Stimulated activated CD4-positive, alpha-beta T cell treated with anti-CD3 and anti-CD28 coated beads, Interleukin-2, amount 100 ng/mL, for 24 hours (primary cell): ENCODE measurements at regions not wholly inside any gene's neighbourhood (a gene's known extent, or its start where the extent isn't known, plus 50 kb on each side); places are given as distances from the start of the nearest gene placed in this dataset.
"Not testable (repeated sequence)": the region's sequence is repeated elsewhere in the genome, so short reads cannot be mapped to it uniquely, and the experiment has no call there.

Experiments used
- DNase-seq, 2 donors: peaks; one replicate each; pipeline ENCODE4 v3.0.0-alpha.2; 2020

DNA sequence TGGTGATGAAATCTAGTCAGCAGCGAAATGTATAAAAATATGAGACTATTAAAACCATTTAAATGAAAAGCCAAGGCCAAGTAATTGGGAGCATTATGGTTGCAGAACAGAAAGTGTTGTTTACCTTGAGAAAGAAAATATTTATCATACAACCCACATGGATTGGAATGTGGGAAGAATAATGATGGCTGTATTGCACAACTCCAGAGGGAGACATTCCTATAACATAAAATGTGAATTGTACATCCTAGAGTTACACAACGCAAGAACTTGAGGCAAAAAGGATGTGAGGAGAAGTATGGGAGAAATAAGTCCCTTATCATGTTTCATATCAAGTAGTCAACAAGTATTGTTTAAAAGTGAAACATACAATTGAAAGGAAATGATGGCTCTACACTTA, 1014.0 kb upstream of the SEMA6A start:
- DNase-seq: no peak

DNA sequence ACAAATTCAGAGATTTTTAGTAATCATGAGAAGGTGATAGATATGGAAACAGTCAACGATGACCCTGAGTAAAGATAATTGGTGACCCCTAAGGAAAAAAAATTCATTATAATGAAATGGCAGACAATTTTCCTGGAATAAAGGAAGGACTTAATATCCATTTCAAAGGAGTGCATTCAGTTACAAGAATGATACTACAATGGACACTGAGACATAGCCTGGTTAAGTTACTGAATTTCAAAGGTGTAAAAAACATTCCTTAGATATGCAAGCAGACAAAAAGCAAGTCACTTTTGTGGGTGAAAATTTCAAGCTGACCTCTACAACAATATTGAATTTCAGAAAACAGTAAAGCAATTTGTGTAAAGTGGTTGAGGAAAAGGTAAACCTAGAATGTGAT, 1012.5 kb upstream of the SEMA6A start:
- DNase-seq: no peak

DNA sequence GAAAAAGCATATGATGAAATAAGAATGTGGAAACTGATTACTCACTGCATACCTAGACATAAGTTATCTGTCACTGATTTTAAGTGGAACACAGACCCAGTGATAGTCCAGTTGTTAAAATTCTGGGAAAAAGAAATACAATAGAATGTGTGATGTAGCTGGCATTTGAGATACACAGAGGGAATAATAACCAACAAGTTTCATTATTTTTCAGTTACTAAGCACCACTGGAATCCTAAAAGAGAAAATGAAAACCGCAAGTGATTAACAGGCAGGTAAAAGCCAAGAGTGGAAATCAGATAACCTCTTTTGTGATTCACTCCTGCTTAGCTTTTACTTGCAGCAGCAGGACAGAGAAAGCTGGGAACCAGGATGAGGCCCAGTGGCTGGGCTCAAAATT, 994.0 kb upstream of the SEMA6A start:
- no peak for DNase-seq

DNA sequence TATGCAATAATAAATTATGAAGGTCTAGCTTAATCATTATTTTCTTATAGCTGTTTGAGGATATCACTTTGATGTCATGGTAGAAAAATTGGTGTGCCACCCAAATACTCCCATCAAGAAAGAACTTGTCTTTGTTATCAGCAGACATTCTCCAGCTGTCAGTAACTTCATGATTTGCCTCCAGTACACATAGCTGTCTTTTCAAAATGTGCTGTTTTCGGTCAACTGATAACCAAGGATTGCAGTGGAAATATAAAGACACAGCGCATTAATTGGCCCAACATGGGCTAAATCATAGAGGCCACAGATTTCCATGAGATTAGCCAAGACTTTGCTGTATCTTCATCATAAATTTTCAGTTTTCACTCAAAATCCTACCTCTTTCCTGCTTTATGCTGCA, 993.5 kb upstream of the SEMA6A start:
- DNase-seq: no peak

DNA sequence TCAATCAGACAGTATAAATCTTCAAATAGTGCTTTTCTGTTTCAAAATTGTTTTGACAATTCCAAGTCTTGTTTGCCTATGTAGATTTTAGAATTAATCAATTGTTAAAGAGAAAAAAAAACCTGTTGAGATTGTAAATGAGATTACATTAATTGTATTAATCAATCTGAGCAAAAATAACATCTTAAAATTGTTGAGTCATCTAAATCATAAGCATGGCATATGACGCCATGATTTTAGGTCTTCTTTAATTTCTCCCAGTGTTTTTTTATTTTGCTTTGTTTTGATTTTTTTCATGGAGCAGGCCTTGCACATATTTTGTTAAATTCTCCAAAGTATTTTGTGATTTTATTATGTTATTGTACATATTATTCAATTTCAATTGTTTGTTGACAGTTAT, 988.0 kb upstream of the SEMA6A start:
- no peak for DNase-seq

DNA sequence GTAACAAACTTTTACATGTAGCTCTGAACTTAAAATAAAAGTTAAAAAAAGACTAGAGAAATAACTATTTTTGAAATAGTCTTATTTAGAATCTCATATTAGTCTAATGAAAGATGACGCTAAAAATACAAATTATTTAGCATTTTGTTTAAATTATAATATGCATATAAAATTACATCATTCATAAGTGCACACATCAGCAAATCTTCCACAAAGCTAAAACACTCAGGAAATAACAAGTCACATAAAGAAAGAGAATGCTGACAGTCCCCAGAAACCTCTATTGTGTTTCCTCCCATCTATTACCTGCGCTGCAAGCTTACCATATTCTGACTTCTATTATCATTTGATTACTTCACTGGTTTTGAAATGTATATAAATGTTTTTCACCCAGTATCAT, 986.9 kb upstream of the SEMA6A start:
- no peak for DNase-seq

DNA sequence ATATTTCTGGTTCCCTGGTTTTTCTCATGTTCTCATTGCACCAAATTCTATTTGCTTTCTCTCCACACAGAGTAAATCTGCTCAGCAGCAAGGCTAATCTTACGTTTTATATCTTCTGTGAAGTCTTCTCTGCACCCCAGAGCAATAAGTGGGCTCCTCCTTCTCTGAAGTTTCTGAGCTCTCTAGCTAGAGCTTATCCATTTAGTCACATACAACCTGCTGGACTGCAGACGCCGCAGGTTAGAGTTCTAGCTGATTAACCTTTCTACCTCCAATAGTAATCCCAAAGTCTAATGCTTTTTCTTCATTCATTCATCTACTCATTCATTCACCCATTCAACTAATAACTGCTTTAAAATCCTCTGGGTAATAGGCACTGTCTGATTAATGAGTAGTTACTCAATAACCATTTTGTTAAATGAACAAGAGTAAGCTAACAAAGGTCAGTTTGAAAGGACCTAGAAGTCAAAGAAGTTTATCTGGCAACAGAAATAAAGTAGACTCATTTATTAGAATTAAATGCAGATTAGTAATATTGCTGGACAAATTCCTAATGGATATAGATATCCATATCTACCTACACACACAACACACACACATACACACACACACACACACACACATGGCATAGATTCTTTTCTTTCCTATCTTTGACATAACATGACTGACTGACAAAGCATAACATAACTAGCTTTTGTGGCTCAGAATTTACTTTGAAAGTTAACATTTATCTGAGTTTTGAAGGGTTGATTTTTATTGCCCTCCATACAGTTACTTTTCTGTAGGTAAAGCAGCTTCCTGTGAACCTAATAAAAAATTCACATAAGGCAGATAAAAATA, 984.6 kb upstream of the SEMA6A start:
- no peak for DNase-seq

DNA sequence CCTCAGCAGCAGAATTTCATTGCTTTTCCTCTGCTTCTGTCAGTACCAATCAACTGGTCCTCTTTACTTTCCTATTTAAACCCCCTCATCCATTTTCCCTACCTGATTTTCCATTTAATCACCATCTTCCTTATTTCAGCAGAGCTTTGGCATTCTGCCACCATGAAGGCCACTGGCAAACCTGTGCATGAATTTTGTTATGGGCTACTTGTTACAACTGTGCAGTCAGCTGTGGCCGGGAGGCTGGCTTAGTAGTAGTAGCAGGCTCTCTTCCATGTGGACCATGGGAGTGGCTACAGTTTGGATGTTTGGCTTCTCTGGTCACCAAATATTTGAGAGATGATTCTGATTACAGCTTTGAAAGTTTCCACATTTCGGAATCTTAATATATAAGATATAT, 976.6 kb upstream of the SEMA6A start:
- DNase-seq: no peak

DNA sequence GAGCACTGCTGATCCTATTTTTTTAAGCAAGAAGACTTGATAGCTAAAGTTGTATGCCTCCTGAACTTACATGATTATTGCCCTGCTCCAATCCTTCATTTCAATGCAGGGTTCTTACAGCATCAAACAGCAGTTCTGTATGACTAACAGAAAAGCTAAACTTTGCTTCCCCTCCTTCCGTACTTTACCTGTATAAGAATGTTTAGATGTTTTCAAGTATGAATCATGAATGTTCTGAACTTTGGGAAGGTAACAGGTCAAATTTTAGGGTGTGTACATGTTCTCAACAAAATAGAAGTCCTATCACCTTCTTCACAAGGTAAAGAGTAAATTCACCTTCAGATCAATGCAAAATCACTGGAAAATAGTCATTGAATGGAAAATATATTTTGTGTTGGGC, 972.6 kb upstream of the SEMA6A start:
- no peak for DNase-seq

DNA sequence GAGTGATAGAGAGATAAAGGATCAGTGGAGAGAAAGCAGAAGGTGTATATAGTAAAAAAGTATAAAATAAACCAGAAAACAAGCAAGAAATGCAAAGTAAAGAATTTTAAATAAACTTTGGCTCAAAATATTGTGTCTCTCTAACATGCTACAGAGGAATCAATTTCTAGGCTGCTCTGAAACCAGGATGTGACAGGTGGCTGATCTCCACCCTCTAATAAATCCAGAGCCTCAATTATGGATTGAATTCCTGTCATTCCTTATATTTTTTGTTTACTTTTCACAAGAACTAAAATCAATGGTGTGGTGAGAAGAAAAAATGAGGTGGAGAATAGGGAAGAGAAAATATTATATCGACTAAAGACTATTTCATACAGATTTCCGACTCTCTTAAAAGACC, 965.1 kb upstream of the SEMA6A start:
- DNase-seq: no peak

DNA sequence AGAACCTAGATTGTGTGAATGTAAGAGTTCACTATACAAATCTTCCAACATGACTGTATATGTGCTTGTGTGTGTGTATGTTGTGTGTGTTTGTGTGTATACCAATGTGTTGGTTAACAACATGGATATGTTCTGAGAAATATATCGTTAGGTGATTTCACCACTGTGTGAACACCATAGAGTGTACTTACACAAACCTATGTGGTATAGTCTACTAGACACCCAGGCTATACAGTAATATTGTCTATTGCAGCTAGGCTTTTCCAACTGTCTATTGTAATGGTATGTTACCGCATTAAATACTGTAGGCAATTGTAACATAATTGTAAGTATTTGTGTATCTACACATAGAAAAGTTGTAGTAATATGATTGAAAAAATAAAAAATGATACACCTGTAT, 959.2 kb upstream of the SEMA6A start:
- DNase-seq: no peak

DNA sequence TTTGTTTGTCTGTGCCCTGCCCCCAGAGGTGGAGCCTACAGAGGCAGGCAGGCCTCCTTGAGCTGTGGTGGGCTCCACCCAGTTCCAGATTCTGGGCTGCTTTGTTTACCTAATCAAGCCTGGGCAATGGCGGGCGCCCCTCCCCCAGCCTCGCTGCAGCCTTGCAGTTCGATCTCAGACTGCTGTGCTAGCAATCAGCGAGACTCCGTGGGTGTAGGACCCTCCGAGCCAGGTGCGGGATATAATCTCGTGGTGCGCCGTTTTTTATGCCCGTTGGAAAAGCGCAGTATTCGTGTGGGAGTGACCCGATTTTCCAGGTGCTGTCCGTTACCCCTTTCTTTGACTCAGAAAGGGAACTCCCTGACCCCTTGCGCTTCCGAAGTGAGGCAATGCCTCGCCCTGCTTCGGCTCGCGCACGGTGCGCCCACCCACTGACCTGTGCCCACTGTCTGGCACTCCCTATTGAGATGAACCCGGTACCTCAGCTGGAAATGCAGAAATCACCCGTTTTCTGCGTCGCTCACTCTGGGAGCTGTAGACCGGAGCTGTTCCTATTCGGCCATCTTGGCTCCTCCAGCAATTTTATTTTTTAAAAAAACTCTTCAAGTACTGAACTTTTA, 958.5 kb upstream of the SEMA6A start:
- DNase-seq: not testable (repeated sequence)

DNA sequence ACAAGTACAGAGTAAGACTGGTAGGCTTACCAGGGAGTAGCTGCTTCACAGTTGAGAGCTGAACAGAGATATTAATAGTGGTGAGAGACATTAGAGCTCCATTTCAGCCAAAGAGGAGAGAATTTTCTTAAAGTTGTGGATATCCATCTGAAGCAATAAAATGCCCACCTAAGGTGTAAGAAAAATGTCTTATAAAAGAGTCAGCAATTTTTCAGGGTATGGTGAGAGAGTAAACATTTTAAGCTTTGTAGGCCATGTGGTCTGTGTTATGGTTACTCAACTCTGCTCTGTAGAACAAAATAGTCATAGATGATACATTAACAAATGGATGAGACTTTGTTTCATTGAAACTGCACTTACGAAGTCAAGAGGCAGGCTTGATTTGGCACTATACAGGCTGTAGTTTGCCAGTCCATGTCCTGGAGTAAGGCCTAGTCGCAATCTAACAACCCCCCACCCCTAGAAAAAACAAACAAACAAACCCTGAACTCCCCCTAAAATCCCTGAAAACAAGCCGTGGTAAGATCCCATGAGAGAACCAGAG, 945.4 kb upstream of the SEMA6A start:
- DNase-seq: no peak

DNA sequence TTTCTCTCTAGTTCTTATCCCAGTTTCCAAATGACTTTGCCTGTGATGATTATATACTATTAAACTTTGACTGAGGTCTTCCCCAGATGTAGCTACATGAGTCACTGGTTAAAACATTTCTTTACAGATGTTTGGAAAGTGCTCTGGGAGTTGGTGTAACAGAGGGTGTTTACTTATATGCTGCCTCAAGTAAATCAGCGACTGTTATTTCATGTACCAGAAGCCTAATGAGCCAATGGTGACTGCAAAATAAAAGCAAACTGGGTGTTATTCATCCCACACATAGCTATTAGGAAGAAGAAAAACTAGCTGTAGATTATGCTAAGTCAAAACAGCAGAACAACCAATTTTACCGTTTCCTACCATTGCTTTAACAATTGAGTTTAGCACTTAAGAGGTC, 929.7 kb upstream of the SEMA6A start:
- DNase-seq: no peak

DNA sequence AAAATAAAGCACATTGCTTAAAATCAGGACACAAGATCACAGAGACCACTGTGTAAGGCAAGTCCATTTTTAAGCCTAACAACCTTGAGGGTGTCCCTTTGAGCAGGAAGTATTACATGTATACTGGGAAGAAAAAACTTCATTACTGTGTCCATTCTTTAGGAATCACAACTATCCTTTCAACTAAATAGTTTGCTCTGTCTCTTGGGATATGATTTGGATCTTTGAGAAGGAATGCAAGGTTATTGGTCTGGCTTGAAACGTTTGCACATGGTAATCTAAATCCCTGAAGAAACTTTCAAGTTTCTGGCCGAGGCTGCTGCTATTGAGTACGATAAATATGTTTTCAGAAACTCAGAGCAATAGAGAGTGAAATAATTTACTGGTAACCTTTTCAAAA, 923.0 kb upstream of the SEMA6A start:
- DNase-seq: no peak

DNA sequence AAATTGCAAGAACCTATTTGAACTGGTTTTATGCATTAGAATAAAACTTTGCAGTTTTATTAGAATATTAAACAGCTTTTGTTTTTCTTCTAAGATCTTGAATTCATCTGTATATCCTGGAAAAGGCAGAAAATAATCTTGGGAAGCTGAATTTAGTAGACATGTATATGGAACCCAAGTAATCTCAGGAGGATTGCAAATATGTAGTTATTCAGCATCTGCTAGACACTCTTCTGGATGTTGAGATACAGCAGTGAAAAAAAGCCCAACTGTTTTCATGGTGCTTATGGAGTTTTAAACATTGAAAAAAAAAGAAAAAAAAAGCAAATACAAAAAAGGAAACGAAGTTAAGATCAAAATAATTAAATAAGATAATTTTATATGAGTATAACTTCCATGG, 922.2 kb upstream of the SEMA6A start:
- no peak for DNase-seq

DNA sequence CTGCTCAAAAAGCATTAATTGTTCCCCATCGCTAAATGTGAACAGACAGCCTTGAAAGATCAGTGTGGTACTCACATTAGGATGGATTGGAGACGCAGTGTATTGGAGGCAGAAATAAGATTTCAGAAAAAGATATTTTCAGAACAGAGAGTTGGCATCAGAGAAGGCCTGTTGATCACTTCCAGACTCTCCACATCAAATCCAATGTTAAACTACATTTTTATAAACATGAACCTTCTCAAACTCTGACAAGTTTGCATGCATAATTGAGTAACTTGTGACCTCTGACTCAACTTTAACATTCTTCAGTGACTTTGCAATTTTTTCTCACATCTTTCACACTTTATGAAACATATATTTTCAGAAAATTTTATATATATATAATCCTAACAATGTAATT, 919.6 kb upstream of the SEMA6A start:
- DNase-seq: no peak

DNA sequence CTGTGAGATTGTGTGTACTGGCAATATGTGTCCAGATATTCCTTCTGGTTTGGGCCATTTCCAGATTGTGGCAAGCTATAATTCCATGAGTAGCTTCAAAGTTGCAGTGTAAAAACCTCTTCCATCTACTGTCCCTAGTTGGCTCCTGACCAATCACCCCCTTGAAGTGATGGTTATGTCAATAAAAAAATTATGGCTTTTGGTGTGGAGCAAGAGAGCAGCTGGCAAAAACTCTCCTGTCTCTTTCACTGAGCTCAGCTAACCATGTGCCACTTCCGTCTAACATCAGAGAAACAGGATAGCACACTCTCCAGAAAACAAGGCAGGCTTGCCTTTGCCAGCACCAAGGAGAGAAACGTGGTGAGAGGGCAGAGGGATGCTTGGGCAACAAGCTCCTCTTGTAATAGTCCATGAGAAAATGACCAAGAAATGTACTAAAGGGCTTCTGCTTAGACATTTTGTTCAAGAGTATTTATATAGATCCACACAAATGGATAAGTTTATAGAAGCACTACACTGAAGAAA, 914.4 kb upstream of the SEMA6A start:
- no peak for DNase-seq

DNA sequence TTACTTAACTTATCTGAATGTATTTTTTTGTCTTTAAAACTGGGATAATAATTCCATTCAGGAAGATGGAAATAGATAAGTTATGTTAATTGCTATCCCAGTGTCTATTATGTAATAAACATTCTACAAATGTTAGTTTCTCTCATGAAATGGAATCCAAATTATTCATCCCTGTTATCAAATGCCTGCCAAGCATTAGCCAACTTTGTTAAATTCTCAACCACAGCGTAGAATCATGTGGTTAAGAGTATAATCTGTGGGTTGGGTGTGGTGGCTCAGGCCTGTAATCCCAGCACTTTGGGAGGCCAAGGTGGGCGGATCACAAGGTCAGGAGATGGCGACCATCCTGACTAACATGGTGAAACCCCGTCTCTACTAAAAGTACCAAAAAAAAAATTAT, 912.9 kb upstream of the SEMA6A start:
- DNase-seq: no peak

DNA sequence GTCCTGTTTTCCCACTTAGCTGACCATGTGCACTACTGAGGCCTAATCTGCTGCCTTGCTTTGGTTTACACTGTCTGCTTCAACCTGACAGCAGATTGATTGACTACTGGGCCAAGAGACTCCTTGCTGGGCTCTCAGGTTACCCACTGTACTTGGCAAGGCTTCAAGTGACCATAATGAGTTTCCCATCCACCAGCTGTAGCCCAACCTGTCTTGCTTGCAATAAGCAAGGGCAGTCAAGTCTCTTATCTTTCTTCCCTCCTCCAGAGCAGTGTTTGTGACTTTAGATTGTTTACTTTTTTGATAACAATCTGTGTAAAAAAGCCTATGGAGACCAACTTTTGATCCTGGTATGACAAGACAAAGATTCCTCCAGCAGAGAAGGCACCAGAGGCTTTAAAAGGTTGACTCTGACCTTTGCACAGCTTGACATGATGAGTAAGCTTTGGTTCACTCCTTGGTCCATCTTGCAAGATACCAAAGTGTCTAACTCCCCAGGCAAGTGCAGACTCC, 912.3 kb upstream of the SEMA6A start:
- no peak for DNase-seq

DNA sequence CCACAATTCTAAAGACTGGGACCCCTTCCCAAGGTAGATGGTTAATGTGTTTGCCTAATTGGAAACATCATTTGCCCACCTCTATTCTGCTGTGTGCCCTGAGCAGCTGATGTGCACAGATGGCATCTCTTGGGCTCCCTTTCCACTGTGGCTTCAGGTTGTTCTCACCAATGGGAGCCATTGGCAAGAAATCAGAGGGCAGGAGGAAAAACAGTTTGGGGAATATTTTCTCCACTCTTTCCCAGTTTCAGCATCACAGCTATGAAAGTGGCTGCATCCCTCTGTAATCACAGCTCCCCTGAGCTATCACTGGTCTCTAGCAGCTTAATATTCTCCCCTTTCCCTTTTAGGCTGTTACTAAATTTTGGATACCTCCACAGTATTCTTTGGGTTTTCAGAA, 911.6 kb upstream of the SEMA6A start:
- no peak for DNase-seq

DNA sequence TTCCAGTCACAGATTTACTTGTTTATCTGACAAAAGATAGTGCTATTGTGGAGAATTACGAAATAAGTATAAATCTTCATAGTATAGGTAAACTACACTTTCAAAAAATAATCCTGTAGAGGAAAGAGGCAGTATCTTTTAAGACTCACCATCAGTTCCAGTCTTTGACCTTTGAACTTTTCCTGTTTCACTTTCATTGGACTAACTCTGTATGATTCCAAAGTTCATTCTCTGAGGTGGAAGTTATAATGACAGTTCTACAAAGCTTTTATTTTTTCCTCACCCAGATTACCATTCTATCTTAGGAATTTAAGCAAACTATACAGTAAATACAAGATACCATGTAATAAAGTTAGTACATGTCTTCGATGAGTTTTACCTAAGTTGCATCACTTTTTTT, 901.3 kb upstream of the SEMA6A start:
- DNase-seq: no peak

DNA sequence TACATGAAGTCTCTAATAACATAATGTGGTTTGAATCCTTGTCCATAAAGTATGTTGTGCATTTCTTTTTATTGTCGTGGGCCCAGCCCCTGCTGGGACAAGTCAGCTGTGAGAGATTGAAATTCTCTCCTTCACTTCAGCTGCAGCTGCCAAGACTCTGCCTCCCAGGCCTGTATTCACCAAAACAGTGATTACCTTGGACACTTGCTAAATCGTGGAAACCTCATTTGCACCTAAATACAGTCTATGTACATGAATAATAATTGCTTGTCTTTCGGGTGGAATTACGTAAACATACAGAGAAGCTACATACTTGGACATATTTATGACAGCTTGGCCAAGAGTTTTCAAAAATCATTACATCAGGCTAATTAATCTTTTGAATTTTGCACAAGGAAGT, 898.5 kb upstream of the SEMA6A start:
- no peak for DNase-seq

DNA sequence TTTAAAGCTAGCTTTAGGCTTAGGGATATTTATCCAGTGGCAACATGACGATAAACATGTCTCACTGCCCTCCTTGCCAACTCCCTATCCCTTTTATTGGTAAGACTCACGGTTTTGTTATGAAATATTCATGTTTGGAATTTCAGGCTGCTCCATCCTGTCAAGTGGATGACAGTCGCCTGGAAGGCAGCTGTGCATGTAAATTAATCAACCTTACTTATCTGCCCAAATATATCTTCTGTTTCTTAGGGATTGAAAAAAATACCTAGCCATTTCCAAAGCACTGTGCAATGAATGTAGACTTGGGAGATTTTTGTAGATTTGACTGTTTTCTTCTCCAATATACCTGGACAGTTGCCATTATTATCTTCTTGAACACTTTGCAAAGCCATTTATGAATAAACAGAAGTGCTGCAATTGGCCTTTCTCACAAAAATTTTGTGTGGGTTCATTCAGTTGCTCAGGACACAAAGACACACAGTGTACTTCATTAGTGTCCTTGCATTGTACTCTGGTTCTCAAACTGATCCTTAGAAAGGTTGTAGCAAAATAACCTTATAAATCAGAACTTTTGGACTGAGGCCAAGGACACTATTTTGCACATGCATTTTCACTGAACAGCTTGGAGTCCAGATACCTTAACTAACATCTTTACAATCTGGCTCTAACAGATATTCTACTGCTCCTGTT, 889.4 kb upstream of the SEMA6A start:
- no peak for DNase-seq
